Panc1 (cell line): ENCODE measurements at regions not wholly inside any gene's neighbourhood (a gene's known extent, or its start where the extent isn't known, plus 50 kb on each side); places are given as distances from the start of the nearest gene placed in this dataset.

Source experiments
- ATAC-seq: fragments of 200-7000 bp; cut with Tn5 transposase; 2 replicates; pipeline ENCODE4 v1.9.1; 2020; ENCODE audit warnings: mild to moderate bottlenecking, moderate library complexity
- BruUV-seq: library from RNA; stranded (reverse); fragments of 400-500 nt; replicated peaks from 2 replicates; lab custom pipeline; 2021; lab: Mats Ljungman, UMichigan
- CTCF ChIA-PET: fragments of 300-600 bp; sonication (Branson Sonifier 250); formaldehyde crosslinking; loops from one replicate; lab custom pipeline; 2022; ENCODE audit warnings: antibody characterized with exemption; lab: Charles Lee
- POLR2A ChIA-PET: fragments of 300-600 bp; sonication (Branson Sonifier 250); formaldehyde crosslinking; loops from one replicate; lab custom pipeline; 2022; ENCODE audit warnings: antibody characterized with exemption; lab: Charles Lee
- DNase-seq: peaks from one replicate; pipeline ENCODE4 v3.0.0-alpha.2; 2010; ENCODE audit warnings: low read depth, low spot score
- H3K27ac ChIP-seq: 2 replicates; pipeline ENCODE4 v1.5.1; 2011; ENCODE audit warnings: mild to moderate bottlenecking, low read length, inconsistent platforms
- H3K27me3 ChIP-seq: fragments of 200-500 bp; sonication (Bioruptor generic); 2 replicates; pipeline ENCODE4 v1.6.0; 2014; ENCODE audit warnings: low read length, inconsistent platforms; ENCODE audit not compliant: control insufficient read depth, insufficient read depth
- H3K36me3 ChIP-seq: fragments of 200-500 bp; sonication (Bioruptor generic); 2 replicates; pipeline ENCODE4 v1.5.1; 2014; ENCODE audit warnings: inconsistent platforms, mild to moderate bottlenecking, low read length, moderate library complexity; ENCODE audit not compliant: control insufficient read depth, insufficient read depth
- H3K4me1 ChIP-seq: 2 replicates; pipeline ENCODE4 v1.5.1; 2011; ENCODE audit warnings: inconsistent platforms, mild to moderate bottlenecking, low read length, moderate library complexity; ENCODE audit not compliant: control insufficient read depth, insufficient read depth
- H3K4me3 ChIP-seq, 2 experiments: 2 replicates each; pipeline ENCODE4 v1.5.1; 2011 to 2012; ENCODE audit warnings: low read depth in 2 of 2, low read length in 2 of 2, mild to moderate bottlenecking in 2 of 2, inconsistent platforms in 1 of 2, moderate library complexity in 1 of 2
- H3K9me3 ChIP-seq: fragments of 200-500 bp; sonication (Bioruptor generic); 2 replicates; pipeline ENCODE4 v1.5.1; 2014; ENCODE audit warnings: low read depth, mild to moderate bottlenecking, inconsistent platforms, low read length, moderate library complexity; ENCODE audit not compliant: control insufficient read depth, insufficient read depth
- CTCF ChIP-seq: fragments of 450-650 bp; IDR thresholded peaks from 2 replicates; pipeline ENCODE4 v1.5.1; 2017; ENCODE audit warnings: mild to moderate bottlenecking
- POLR2AphosphoS5 ChIP-seq: IDR thresholded peaks from 2 replicates; pipeline ENCODE4 v1.6.1; 2012; ENCODE audit warnings: mild to moderate bottlenecking, low read depth, low read length, moderate library complexity
- SIN3A ChIP-seq: IDR thresholded peaks from 2 replicates; pipeline ENCODE4 v1.6.1; 2012; ENCODE audit warnings: low read depth, mild to moderate bottlenecking, low read length, moderate library complexity, borderline replicate concordance; ENCODE audit not compliant: insufficient read depth
- TCF7L2 ChIP-seq: IDR thresholded peaks from 2 replicates; pipeline ENCODE4 v1.6.1; 2011; ENCODE audit warnings: mild to moderate bottlenecking, low read depth, low read length, inconsistent platforms
- in situ Hi-C: cut with HindIII; loops from 2 replicates; pipeline ENCODE4 v1.10.0; 2016; ENCODE audit warnings: low sequenced_read_pairs, low pct_unique_long_range_greater_than_20kb
- intact Hi-C: fragments of 100-400 bp; cut with micrococcal nuclease; formaldehyde crosslinking; loops from one replicate; pipeline ENCODE4 v1.10.0; 2022; ENCODE audit not compliant: unreplicated experiment
- TF ChIP-seq, protein P1 (sequence below), 2 experiments: IDR thresholded peaks; 2 replicates each; pipeline ENCODE4 v1.6.1; 2011 to 2012; ENCODE audit warnings: low read depth in 2 of 2, control low read depth in 1 of 2, low read length in 1 of 2, mild to moderate bottlenecking in 1 of 2, moderate library complexity in 1 of 2; ENCODE audit not compliant: insufficient read depth in 1 of 2

DNA sequence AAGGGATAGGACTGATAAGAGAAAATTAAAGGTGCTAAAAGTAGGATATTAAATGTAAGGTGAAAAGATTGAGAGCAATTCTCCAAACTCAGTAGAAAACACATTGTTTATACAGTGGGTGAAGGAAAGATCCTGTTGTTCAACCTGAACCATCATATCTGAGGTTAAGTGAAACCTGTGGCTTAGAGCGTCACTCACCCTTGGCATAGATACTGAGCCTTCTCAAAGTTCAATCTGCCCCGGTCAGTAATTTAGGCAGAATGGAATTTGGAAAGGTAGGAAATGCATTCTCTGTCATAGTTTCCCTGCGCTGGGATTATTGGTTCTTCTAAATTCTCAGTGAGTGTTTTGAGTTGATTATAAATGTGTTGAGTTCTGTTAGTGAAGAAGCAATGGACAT lies 456.2 kb upstream of the NMUR2 start:
- no peak for TF ChIP-seq TCF7L2
- TF ChIP-seq POLR2AphosphoS5: no peak
- TF ChIP-seq, protein P1, sequence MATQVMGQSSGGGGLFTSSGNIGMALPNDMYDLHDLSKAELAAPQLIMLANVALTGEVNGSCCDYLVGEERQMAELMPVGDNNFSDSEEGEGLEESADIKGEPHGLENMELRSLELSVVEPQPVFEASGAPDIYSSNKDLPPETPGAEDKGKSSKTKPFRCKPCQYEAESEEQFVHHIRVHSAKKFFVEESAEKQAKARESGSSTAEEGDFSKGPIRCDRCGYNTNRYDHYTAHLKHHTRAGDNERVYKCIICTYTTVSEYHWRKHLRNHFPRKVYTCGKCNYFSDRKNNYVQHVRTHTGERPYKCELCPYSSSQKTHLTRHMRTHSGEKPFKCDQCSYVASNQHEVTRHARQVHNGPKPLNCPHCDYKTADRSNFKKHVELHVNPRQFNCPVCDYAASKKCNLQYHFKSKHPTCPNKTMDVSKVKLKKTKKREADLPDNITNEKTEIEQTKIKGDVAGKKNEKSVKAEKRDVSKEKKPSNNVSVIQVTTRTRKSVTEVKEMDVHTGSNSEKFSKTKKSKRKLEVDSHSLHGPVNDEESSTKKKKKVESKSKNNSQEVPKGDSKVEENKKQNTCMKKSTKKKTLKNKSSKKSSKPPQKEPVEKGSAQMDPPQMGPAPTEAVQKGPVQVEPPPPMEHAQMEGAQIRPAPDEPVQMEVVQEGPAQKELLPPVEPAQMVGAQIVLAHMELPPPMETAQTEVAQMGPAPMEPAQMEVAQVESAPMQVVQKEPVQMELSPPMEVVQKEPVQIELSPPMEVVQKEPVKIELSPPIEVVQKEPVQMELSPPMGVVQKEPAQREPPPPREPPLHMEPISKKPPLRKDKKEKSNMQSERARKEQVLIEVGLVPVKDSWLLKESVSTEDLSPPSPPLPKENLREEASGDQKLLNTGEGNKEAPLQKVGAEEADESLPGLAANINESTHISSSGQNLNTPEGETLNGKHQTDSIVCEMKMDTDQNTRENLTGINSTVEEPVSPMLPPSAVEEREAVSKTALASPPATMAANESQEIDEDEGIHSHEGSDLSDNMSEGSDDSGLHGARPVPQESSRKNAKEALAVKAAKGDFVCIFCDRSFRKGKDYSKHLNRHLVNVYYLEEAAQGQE (IDR thresholded peaks at IDR 0.05; ENCODE audit: insufficient read depth in 1 of 2, low read depth in 2 of 2, low read length in 1 of 2): no peak
- no peak for TF ChIP-seq SIN3A
- no peak for TF ChIP-seq CTCF
- no peak overlapping the region for H3K27ac ChIP-seq
- intact Hi-C loops: no loop called here
- ATAC-seq: no peak
- no peaks in the 10 kb centered on the region for H3K36me3 ChIP-seq
- DNase-seq: no peak
- H3K9me3 ChIP-seq: no peaks in the 10 kb centered on the region
- POLR2A ChIA-PET: no interaction called here
- in situ Hi-C loops: no loop called here
- H3K27me3 ChIP-seq: no peaks in the 10 kb centered on the region
- H3K4me1 ChIP-seq: no peaks in the 10 kb centered on the region
- no peak overlapping the region for H3K4me3 ChIP-seq
- CTCF ChIA-PET: no interaction called here
- no TSS peak for BruUV-seq

DNA sequence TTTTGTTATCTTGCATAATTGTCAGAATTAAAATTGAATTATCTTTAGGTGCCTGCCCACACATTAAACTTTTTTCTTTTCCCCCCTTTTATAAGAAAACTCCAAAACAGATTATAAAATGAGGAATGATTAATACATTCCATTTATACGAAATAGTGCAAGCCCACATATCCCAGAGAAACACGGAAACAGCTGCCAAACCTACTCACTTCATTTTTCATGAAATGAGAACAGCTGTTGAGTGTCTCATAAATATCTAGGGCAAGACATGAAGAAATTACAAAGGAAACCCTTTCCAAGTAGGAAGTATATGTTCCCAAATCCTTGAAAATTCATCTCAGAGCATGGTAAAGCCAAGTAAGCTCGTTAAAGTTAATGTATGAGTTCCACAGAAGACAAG lies 459.4 kb upstream of the NMUR2 start:
- POLR2A ChIA-PET: no interaction called here
- TF ChIP-seq SIN3A: no peak
- TF ChIP-seq POLR2AphosphoS5: no peak
- TF ChIP-seq TCF7L2: no peak
- no peak for TF ChIP-seq CTCF
- TF ChIP-seq, protein P1 (IDR thresholded peaks at IDR 0.05; ENCODE audit: insufficient read depth in 1 of 2, low read depth in 2 of 2, low read length in 1 of 2): no peak
- no TSS peak for BruUV-seq
- Histone ChIP-seq H3K4me3 (no peak overlapping the region), H3K9me3 (no peaks in the 10 kb centered on the region), H3K36me3 (no peaks in the 10 kb centered on the region), H3K27ac (no peak overlapping the region), H3K27me3 (no peaks in the 10 kb centered on the region), H3K4me1 (no peaks in the 10 kb centered on the region)
- CTCF ChIA-PET: no interaction called here
- DNase-seq: no peak
- no peak for ATAC-seq
- in situ Hi-C loops (no loop called here), intact Hi-C loops (no loop called here)
